ENCODE measurements at regions not wholly inside any gene's neighbourhood (a gene's known extent, or its start where the extent isn't known, plus 50 kb on each side); places are given as distances from the start of the nearest gene placed in this dataset.

- no peaks in the 10 kb centered on the region for H3K9me2 ChIP-seq (replicated peaks; ENCODE audit: insufficient read depth, low read length)
- TF ChIP-seq CTCF (IDR thresholded peaks at IDR 0.05; ENCODE audit: low read length) (no peak), EZH2 (optimal IDR thresholded peaks at IDR 0.05; ENCODE audit: low read depth, low read length) (no peak), EZH2phosphoT487 (IDR thresholded peaks at IDR 0.05; ENCODE audit: low read length) (no peak)
- no peaks in the 10 kb centered on the region for H3K79me2 ChIP-seq (ENCODE audit: low read length)
- H3F3A ChIP-seq (ENCODE audit: insufficient read depth, low read length): peaks cover 15% of the 10 kb centered on the region
- H3K9me3 ChIP-seq (replicated peaks; ENCODE audit: insufficient read depth, low read length): no peaks in the 10 kb centered on the region
- no peaks in the 10 kb centered on the region for H4K20me1 ChIP-seq (ENCODE audit: insufficient read depth, low read length)
- no peak for DNase-seq
- no peak overlapping the region for H2AFZ ChIP-seq (ENCODE audit: low read length)
- no peak overlapping the region for H3K4me2 ChIP-seq (ENCODE audit: low read depth, low read length)
- no peak overlapping the region for H3K27ac ChIP-seq (ENCODE audit: low read length)
- no peaks in the 10 kb centered on the region for H3K27me3 ChIP-seq (replicated peaks; ENCODE audit: insufficient read depth, low read length)
- peaks cover 16% of the 10 kb centered on the region for H3K4me1 ChIP-seq (ENCODE audit: low read length)
- H3K4me3 ChIP-seq (ENCODE audit: low read length): no peak overlapping the region
- no peak overlapping the region for H3K9ac ChIP-seq (ENCODE audit: low read length)
- no peaks in the 10 kb centered on the region for H3K36me3 ChIP-seq (replicated peaks; ENCODE audit: insufficient read depth, low read length)
These were observed 270.6 kb upstream of the PHF14 start for GRCh38 chr7:10703059-10703458.

GRCh38 chr7:10703981-10704380 lies 269.7 kb upstream of the PHF14 start:
- Histone ChIP-seq H3K4me3 (ENCODE audit: low read length) (no peak overlapping the region), H3K79me2 (ENCODE audit: low read length) (no peaks in the 10 kb centered on the region), H2AFZ (ENCODE audit: low read length) (no peak overlapping the region), H3K9me3 (replicated peaks; ENCODE audit: insufficient read depth, low read length) (no peaks in the 10 kb centered on the region), H3K9me2 (replicated peaks; ENCODE audit: insufficient read depth, low read length) (no peaks in the 10 kb centered on the region), H3K4me2 (ENCODE audit: low read depth, low read length) (no peak overlapping the region), H3K9ac (ENCODE audit: low read length) (no peak overlapping the region), H3F3A (ENCODE audit: insufficient read depth, low read length) (peaks cover 16% of the 10 kb centered on the region), H3K4me1 (ENCODE audit: low read length) (peaks cover 19% of the 10 kb centered on the region), H4K20me1 (ENCODE audit: insufficient read depth, low read length) (no peaks in the 10 kb centered on the region), H3K36me3 (replicated peaks; ENCODE audit: insufficient read depth, low read length) (no peaks in the 10 kb centered on the region), H3K27me3 (replicated peaks; ENCODE audit: insufficient read depth, low read length) (no peaks in the 10 kb centered on the region), H3K27ac (ENCODE audit: low read length) (no peak overlapping the region)
- TF ChIP-seq CTCF (IDR thresholded peaks at IDR 0.05; ENCODE audit: low read length) (no peak), EZH2phosphoT487 (IDR thresholded peaks at IDR 0.05; ENCODE audit: low read length) (no peak), EZH2 (optimal IDR thresholded peaks at IDR 0.05; ENCODE audit: low read depth, low read length) (no peak)
- no peak for DNase-seq

- Histone ChIP-seq H2AFZ (ENCODE audit: low read length) (no peak overlapping the region), H3K79me2 (ENCODE audit: low read length) (no peaks in the 10 kb centered on the region), H4K20me1 (ENCODE audit: insufficient read depth, low read length) (no peaks in the 10 kb centered on the region), H3K9ac (ENCODE audit: low read length) (no peak overlapping the region), H3F3A (ENCODE audit: insufficient read depth, low read length) (peaks cover 16% of the 10 kb centered on the region), H3K27ac (ENCODE audit: low read length) (no peak overlapping the region), H3K36me3 (replicated peaks; ENCODE audit: insufficient read depth, low read length) (no peaks in the 10 kb centered on the region), H3K4me2 (ENCODE audit: low read depth, low read length) (no peak overlapping the region), H3K9me3 (replicated peaks; ENCODE audit: insufficient read depth, low read length) (no peaks in the 10 kb centered on the region), H3K4me3 (ENCODE audit: low read length) (no peak overlapping the region), H3K27me3 (replicated peaks; ENCODE audit: insufficient read depth, low read length) (no peaks in the 10 kb centered on the region), H3K4me1 (ENCODE audit: low read length) (peaks cover 19% of the 10 kb centered on the region), H3K9me2 (replicated peaks; ENCODE audit: insufficient read depth, low read length) (no peaks in the 10 kb centered on the region)
- DNase-seq: no peak
- TF ChIP-seq EZH2phosphoT487 (IDR thresholded peaks at IDR 0.05; ENCODE audit: low read length): no peak
- no peak for TF ChIP-seq CTCF (IDR thresholded peaks at IDR 0.05; ENCODE audit: low read length)
- TF ChIP-seq EZH2 (optimal IDR thresholded peaks at IDR 0.05; ENCODE audit: low read depth, low read length): no peak
These were observed 269.0 kb upstream of the PHF14 start for GRCh38 chr7:10704653-10705052.

Measured in MM.1S (cell line).